Suppressor macrophage treated with lipopolysaccharide for 4 hours (primary cell): ENCODE measurements at regions not wholly inside any gene's neighbourhood (a gene's known extent, or its start where the extent isn't known, plus 50 kb on each side); places are given as distances from the start of the nearest gene placed in this dataset.

Experiments used
- DNase-seq: peaks from one replicate; pipeline ENCODE4 v3.0.0-alpha.2; 2020

GRCh38 chr10:4062751-4063150, 277.7 kb upstream of the KLF6 start:
- DNase-seq: no peak

GRCh38 chr10:4062072-4062471, 277.1 kb upstream of the KLF6 start:
- DNase-seq: no peak

- DNase-seq: no peak
Observed at GRCh38 chr10:4061441-4061951, 276.5 kb upstream of the KLF6 start.

DNA sequence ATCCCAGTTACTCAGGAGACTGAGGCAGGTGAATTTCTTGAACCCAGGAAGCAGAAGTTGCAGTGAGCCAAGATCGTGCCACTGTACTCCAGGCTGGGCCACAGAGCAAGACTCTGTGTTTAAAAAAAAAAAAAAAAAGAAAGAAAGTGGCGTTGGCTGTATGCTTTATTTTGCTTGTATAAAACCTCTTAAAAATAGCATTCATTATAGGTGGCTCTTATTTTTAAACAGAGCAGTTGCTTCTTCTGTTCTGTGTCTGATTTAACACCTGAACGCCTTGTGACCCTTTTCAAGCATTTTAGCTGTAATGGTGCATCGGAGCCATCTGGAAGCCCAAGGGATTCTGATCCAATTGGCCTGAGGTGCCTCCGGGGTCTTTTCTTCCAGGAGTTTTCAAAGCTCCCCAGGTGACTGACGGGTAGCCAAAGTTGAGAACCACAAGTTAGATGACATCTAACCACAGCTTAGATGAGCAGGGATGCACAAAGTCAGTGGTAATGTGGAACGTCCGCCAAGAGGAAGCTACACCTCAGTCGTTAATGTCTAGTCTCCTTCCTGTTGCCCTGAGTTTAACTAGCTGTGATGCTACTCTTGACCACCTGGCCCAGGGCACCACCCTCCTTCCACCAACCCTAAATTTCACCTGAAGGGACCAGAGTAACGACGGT, 274.6 kb upstream of the KLF6 start:
- no peak for DNase-seq

DNA sequence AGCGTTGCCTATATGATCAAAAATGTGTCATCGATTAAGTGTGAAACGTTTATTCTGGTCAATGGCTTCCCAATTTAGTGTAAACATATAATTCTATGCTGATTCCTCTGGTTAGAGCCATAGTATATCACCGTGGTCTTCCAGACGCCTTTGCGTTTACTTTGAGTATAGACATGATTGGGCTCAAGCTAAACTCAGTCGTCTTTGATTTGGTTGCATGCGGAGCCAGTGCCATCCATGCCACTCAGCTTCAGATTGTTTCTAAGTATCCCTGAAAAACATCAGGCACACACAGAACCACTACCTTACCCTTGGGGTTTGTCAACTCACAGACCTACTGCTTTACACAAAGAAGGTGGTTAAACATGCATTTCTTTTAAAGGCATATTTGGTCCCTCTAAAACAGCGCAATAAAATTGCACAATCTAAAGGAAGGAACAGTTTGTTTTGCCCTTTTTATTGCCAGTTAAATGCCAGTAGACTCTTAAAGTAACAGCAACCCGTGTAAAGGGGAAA, 273.6 kb upstream of the KLF6 start:
- DNase-seq: no peak

DNA sequence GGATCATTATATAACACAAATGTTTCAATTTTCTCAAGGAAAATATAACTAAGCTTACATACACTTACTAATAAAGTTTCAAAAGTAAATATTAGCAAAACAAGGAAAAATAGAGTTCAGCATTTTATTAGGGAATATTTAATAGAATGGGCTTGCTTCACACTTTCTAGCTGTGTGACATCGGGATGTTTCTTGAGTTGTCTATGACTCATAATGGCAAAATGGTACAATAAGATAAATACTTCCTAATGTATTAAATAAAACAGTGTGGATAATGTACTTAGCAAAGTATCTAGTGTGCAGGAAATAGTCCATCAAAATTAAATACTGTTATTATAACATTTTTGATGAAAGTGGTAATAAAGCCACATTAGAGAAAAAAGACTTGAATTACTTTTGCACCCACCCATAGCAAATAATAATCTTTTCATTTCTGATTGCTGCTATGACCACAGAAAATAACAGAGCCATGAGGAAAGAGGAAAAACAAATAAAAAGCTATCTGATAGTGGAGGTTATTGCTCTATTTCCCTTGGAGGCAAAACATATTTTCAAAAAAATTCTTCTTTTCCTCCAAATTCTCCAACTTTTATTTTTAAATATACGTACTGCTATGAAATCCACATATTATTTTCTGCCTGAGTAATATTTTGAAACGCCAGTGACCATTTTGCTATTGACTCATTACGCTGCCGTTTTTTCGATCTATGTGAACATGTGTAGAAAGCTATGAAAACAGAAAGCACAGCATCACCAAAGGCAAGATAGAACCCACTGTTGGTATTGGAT, 272.9 kb upstream of the KLF6 start:
- no peak for DNase-seq

DNA sequence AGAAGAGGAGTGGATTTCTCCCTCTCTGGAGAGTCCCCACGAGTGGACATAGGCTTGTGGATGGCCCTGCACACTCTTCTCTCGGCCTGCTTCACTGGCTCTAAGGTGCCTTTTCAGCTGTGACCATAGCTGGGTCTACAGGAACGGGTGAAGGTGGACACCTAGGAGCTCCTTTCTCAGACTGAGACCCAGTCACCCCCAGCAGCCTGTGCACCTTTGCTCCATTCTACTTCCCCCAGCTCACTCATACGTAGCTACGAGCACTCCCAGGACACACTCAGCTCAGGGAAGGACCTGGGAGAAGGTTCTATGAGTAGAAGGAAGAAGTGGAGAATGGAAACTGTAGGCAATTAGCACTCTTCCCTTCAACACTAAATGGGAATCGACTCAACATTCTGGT, 272.0 kb upstream of the KLF6 start:
- DNase-seq: no peak

DNA sequence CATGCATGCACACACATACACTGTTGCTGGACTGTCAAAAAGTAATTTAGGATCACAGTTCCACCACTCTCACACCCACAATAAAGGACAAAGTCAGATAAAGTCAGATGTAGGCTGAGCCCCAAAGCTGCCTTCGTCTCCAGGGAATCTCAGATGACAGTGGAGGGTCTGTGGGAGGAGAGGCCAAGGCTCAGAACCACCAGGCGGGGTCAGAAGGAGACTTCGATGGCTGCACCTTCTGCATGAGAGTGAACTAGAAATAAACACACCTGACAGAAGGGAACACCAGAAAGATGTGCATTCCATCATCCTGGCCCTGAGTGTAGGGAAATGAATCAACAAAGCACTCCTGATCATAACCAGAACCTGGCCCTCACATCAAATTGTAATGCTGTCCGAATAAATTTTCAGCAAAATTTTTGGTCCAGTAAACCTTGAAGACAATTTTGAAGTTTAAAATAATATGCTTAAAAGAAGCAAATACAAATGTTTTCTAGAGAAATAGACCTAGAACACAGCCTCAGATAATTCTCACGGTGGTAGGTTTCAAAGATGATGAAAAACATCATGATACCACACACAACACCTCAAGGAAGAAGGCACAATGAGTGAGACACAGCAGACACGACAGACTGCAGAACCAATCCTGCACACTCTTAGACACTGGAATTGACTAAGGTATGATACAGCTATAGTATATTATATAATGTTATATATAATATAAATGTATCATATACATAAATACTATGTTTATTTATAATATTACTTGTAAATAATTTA, 269.8 kb upstream of the KLF6 start:
- no peak for DNase-seq

DNA sequence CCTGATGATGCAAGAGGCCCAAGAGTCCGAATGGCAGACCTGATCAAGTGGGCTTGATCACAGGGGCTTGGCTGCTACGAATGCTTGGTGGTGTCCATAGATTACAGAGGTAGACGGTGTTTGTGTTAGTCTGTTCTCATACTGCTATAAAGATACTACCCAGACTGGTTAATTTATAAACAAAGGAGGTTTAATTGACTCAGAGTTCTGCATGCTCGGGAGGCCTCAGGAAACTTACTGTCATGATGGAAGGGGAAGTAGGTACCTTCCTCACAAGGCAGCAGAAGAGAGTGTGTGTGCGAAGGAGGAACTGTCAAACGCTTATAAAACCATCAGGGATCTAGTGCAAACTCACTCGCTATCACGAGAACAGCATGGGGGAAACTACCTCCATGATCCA, 268.9 kb upstream of the KLF6 start:
- DNase-seq: peak; percentile 42

- peak; percentile 80 for DNase-seq
Observed at GRCh38 chr10:4051641-4052151, 266.7 kb upstream of the KLF6 start.

- peak; percentile 60 for DNase-seq
Observed at GRCh38 chr10:4051011-4051640, 266.1 kb upstream of the KLF6 start.

DNA sequence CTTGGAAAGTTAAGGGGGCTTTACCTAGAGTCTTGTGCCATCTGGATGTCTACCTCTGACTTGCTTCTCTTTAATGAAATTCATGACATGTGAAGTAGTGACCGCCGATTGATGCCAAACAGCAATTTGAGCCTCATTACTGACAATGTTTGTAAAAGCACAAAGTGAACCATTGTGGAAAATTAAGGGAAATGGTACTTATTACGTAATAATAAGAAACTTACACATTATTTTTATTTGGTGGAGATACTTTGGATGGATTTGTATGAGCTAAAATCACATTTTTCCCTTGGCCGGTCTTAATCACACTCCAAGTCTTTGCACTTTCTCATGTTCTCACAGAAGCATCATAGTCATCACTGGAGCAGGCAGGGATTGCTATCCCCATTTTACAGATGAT, 265.1 kb upstream of the KLF6 start:
- no peak for DNase-seq

DNA sequence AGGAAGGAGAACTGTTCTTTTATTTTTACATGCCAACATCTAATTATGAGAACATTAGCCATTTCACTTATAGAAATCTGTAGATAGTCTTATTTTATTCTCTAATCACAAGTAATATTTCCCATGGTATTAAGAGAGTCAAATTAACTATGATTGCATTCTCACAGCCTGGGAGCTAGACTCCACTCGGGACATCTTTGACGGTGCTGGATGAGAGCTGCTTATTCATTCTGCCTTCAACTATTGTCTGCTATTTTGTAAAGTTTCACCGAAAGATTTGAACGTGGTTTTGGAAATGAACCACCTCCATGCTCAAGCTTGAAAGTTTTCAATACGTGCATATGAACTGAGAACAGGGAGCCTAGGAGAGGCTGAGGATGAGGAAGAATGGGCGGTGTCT, 264.3 kb upstream of the KLF6 start:
- no peak for DNase-seq

- peak; percentile 36 for DNase-seq
Observed at GRCh38 chr10:4048236-4048864, 263.3 kb upstream of the KLF6 start.

DNA sequence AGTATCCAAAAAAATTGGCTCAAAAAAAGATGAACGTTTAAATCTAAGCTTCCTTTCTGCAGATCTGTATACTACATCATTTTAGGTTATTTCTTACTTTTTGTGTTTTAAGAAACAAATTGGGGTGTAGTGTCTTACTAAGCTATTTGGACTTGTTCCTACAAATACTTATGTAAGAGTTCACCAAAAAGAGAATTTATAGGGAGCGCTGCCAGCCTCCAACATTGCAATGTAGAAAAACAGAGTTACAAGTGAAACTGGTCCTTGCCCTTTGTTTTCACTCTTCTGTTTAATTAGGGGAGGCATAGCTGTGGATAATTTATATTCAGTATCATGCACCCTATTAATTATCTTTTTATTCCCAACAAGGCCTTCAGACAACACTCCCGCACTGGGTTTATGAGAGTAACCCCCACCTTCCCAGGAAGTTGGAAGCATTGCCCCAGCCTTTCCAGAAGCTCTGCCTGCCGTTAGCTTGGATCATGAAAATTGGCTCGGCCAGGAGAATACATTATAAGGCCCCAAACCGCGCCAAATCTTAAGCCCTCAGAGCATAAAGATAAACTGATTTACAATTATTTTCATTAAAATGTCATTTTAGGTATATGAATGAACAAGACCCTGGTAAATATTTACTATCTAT, 261.8 kb upstream of the KLF6 start:
- DNase-seq: no peak

- DNase-seq: peak; percentile 49
Observed at GRCh38 chr10:4046030-4046429, 261.0 kb upstream of the KLF6 start.

DNA sequence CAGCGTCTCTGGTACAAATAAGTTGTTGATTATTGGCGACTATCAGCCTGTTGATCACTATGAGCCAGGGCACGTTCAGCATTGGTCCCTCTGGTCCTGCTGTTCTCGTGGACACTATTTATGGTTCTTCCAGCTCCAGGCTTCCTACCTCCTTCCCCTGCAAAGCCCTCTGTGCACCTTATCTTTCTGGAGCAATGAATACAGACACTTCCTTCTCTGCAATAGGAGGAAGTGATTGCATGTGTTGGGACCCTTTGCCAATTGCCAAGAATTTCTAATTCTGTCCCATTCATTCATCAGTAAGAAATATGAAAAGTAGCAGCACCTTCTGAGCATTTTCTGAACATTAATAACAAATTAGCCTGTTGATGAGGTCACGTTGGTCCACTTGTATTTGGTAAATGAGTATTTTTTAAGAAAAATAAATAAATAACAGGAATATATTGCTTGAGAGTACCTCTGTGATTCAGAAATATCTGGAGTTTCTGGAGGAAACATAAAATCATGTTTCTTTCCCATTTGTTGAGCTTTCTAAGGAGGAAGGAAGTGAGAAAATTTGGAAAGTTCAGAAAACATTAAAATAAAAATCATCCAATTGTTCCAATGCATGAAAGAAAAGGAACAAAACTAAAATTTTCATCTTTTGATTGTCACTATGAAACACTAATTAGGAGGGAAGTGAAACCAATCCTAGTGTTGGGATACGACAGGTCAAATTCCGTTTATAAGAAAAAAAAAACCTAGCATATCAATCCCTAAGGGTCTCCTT, 259.1 kb upstream of the KLF6 start:
- no peak for DNase-seq

DNA sequence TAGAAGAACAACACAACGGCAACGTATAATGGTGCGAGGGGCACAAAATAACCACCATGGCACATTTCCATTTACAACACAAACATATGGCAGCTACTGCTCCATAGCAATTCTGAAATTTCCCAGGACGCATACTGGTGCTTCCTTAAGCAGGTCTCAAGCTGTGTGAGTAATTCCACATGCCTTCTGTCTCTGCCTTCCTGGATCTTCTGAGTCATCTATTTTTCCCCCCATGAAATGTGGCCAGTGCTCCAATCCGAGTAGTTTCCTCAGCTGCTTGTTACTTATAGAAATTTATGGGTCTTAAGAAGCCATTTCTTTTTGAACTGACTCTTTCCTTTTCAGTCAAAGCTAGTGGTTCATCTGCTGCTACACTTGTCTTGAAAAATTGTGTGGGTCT, 256.6 kb upstream of the KLF6 start:
- no peak for DNase-seq

DNA sequence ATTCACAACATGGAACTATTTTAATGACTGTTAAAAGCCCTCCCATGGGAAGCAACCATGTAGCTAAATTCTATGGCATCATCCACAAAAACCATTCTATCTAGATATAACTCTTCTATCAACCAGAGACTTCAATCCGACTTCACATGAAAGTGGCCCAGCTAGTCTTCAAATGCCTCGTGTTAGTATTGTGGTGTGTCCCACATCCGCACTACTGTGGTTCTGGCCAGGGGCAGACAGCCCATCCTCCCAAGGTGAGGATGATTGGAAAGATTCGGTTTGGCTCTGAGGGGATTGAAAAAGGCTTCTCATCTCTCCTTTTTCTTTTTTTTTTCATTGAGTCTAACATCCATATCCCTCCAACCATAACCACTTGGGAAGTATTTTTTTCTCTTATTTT, 253.0 kb upstream of the KLF6 start:
- no peak for DNase-seq

DNA sequence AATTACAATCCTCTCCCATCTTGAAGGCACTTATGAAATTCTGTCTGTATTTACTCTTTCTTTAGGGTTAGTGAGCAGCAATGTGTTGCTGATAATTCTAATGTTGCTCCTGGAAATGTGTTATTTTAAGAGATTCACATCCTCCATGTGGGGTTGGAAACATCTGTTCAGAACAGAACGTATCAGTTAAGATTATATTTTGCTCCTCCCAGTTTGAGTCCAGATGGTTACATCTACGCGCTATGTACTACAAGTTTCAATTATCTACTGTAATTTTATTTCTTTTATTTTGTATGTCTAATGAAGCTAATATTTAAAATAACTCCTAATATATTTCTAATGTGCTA, 250.6 kb upstream of the KLF6 start:
- DNase-seq: no peak
